ENCODE measurements at regions not wholly inside any gene's neighbourhood (a gene's known extent, or its start where the extent isn't known, plus 50 kb on each side); places are given as distances from the start of the nearest gene placed in this dataset.

DNA sequence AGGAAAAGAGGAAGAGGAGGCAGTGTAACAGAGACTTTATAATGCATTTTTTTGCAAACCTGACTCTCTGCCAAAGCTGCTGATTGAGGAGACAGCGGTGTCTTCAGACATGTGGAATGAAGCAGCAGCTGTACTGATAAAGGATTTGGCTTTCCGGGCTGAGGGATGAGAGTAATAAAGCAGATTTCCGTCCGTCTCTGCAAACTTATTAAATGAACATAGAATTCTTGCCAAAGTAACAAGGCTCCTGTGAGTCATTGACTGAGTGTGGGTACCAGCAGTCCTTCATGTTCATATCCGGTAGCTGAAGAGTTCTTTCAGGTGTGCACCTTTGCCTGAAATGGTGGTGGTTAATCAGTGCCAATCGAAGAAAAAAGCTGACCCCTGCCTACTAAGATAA is 112.6 kb downstream of the LIG4 start:
- Histone ChIP-seq H3K9ac (ENCODE audit: insufficient read depth in 1 of 2, low read depth in 2 of 2, low read length in 2 of 2) (no peak overlapping the region), H2AFZ (ENCODE audit: low read depth, low read length) (no peak overlapping the region), H3K9me1 (ENCODE audit: control insufficient read depth, insufficient read depth, low read length) (no peaks in the 10 kb centered on the region), H3K27ac (ENCODE audit: extremely low read depth, low read depth, low read length) (no peak overlapping the region), H3K4me3 (no peak overlapping the region), H3K9me3 (replicated peaks; ENCODE audit: control insufficient read depth, insufficient read depth, low read depth, low read length) (no peaks in the 10 kb centered on the region), H4K20me1 (replicated peaks; ENCODE audit: control insufficient read depth, insufficient read depth, low read length) (no peaks in the 10 kb centered on the region), H3K4me1 (replicated peaks in 1 of 2; ENCODE audit: control insufficient read depth in 2 of 2, insufficient read depth in 2 of 2, low read length in 2 of 2) (no peaks in the 10 kb centered on the region), H3K4me2 (ENCODE audit: insufficient read depth, low read length) (no peak overlapping the region), H3K79me2 (ENCODE audit: control insufficient read depth, insufficient read depth, low read length) (no peaks in the 10 kb centered on the region), H3K27me3 (ENCODE audit: control insufficient read depth in 2 of 2, insufficient read depth in 2 of 2, low read length in 2 of 2) (no peaks in the 10 kb centered on the region), H3K36me3 (ENCODE audit: control insufficient read depth, insufficient read depth, low read length) (no peaks in the 10 kb centered on the region)
- intact Hi-C loops (cut with micrococcal nuclease) = no loop called here
- POLR2A ChIA-PET = no interaction called here
- no peak for TF ChIP-seq TOE1 (IDR thresholded peaks at IDR 0.05; ENCODE audit: borderline replicate concordance)
- no peak for TF ChIP-seq TOE1 (CRISPR knock-in tag; IDR thresholded peaks at IDR 0.05; ENCODE audit: borderline replicate concordance, low read depth)
- no peak for TF ChIP-seq ARNT (IDR thresholded peaks at IDR 0.05)
- TF ChIP-seq FOXK2 (conservative IDR thresholded peaks at IDR 0.05 in 1 of 2, IDR thresholded peaks at IDR 0.05 in 1 of 2; ENCODE audit: low read depth in 2 of 2) = no peak
- no peak for TF ChIP-seq CHCHD3 (CRISPR knock-in tag; IDR thresholded peaks at IDR 0.05)
- no peak for TF ChIP-seq RAD51 (IDR thresholded peaks at IDR 0.05; ENCODE audit: borderline replicate concordance, low read depth)
- no peak for TF ChIP-seq PHB (CRISPR knock-in tag; IDR thresholded peaks at IDR 0.05)
- no peak for TF ChIP-seq ZNF444 (CRISPR knock-in tag; IDR thresholded peaks at IDR 0.05)
- CTCF ChIA-PET (ENCODE audit: low intra/inter-chr PET ratio) = no interaction called here
- in situ Hi-C loops (cut with MboI) = no loop called here
- no peak for DNase-seq (ENCODE audit: extremely low read depth in 1 of 4, low spot score in 3 of 4)
- 0% methylated on average over 6 of the region's 6 CpGs for WGBS (ENCODE audit: insufficient coverage, low coverage, missing lambda C conversion rate)
- BruUV-seq (replicated peaks) = no TSS peak
- FAIRE-seq = no peak
- ATAC-seq = no peak

Measured in K562 (cell line).